ENCODE measurements at regions not wholly inside any gene's neighbourhood (a gene's known extent, or its start where the extent isn't known, plus 50 kb on each side); places are given as distances from the start of the nearest gene placed in this dataset.

DNA sequence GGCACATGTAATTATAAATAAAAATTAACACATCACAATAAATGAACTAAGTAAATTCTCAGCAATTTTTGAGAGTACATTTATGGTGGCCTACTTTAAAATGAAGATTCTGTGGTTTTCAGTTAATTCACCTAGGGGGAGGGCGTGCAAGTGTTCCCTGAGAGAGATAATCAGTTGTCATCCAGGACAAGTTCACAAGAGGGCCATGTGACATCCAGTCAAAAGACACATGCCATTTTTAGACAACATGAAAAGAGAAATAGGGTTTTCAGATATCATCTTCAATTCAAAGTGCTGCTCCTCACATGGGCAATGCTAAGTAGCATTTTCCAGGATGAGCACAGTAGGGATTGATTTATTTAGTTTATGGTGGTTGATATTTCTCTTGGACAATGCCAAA lies 393.7 kb downstream of the STK39 start:
- TF ChIP-seq ZFP3 (CRISPR knock-in tag; IDR thresholded peaks at IDR 0.05) (no peak), BACH2 (CRISPR knock-in tag; IDR thresholded peaks at IDR 0.05; ENCODE audit: borderline replicate concordance) (no peak), ESRRG (CRISPR knock-in tag; IDR thresholded peaks at IDR 0.05) (no peak), CREB5 (CRISPR knock-in tag; IDR thresholded peaks at IDR 0.05; ENCODE audit: low read depth) (no peak), CSRNP3 (CRISPR knock-in tag; IDR thresholded peaks at IDR 0.05) (no peak), RARB (CRISPR knock-in tag; IDR thresholded peaks at IDR 0.05) (no peak), ZNF8 (CRISPR knock-in tag; IDR thresholded peaks at IDR 0.05) (no peak)
- TF ChIP-seq, protein P1, sequence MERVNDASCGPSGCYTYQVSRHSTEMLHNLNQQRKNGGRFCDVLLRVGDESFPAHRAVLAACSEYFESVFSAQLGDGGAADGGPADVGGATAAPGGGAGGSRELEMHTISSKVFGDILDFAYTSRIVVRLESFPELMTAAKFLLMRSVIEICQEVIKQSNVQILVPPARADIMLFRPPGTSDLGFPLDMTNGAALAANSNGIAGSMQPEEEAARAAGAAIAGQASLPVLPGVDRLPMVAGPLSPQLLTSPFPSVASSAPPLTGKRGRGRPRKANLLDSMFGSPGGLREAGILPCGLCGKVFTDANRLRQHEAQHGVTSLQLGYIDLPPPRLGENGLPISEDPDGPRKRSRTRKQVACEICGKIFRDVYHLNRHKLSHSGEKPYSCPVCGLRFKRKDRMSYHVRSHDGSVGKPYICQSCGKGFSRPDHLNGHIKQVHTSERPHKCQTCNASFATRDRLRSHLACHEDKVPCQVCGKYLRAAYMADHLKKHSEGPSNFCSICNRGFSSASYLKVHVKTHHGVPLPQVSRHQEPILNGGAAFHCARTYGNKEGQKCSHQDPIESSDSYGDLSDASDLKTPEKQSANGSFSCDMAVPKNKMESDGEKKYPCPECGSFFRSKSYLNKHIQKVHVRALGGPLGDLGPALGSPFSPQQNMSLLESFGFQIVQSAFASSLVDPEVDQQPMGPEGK (CRISPR knock-in tag; IDR thresholded peaks at IDR 0.05; ENCODE audit: borderline replicate concordance) = no peak

Data from SK-N-SH treated with all-trans-retinoic acid at 6 μM for 48 hours (cell line).